ENCODE measurements at regions not wholly inside any gene's neighbourhood (a gene's known extent, or its start where the extent isn't known, plus 50 kb on each side); places are given as distances from the start of the nearest gene placed in this dataset.

DNA sequence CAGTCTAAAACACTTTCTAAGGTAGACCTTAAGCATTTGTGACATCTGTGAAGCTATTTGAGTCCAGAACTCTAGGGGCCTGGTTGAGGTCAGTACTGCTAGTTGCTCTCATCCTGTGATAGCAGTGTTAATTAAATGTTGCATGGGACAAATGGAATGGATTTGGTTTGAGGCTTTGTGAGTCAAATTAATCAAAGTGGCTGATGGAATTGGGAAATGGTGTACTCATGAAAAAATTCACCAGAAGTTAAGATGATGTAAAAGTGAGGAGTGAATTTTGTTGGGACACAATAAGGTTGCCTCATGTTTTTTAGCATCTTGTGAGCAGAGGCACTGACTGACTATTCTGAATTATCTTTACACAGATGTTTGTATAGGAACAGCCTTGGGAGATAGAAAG is 99.2 kb upstream of the ARSJ start:
- H3K27ac ChIP-seq = no peak overlapping the region
- TF ChIP-seq, protein P1, sequence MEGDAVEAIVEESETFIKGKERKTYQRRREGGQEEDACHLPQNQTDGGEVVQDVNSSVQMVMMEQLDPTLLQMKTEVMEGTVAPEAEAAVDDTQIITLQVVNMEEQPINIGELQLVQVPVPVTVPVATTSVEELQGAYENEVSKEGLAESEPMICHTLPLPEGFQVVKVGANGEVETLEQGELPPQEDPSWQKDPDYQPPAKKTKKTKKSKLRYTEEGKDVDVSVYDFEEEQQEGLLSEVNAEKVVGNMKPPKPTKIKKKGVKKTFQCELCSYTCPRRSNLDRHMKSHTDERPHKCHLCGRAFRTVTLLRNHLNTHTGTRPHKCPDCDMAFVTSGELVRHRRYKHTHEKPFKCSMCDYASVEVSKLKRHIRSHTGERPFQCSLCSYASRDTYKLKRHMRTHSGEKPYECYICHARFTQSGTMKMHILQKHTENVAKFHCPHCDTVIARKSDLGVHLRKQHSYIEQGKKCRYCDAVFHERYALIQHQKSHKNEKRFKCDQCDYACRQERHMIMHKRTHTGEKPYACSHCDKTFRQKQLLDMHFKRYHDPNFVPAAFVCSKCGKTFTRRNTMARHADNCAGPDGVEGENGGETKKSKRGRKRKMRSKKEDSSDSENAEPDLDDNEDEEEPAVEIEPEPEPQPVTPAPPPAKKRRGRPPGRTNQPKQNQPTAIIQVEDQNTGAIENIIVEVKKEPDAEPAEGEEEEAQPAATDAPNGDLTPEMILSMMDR (IDR thresholded peaks at IDR 0.05) = no peak
- TF ChIP-seq POLR2A (IDR thresholded peaks at IDR 0.05) = no peak
- no peak overlapping the region for H3K4me3 ChIP-seq
- H3K9me3 ChIP-seq (replicated peaks in 1 of 3) = no peaks in the 10 kb centered on the region
- no peaks in the 10 kb centered on the region for H3K36me3 ChIP-seq (replicated peaks in 1 of 2)
- intact Hi-C loops (cut with DNase I) = loop anchor here in 1 of 2 donors (10.0 kb wide), 2 partner anchors 134 to 684 kb away; no protein-coding TSS in a partner anchor
- H3K4me1 ChIP-seq (replicated peaks in 1 of 2) = no peaks in the 10 kb centered on the region
- H3K27me3 ChIP-seq = no peaks in the 10 kb centered on the region
- no peak for DNase-seq

DNA sequence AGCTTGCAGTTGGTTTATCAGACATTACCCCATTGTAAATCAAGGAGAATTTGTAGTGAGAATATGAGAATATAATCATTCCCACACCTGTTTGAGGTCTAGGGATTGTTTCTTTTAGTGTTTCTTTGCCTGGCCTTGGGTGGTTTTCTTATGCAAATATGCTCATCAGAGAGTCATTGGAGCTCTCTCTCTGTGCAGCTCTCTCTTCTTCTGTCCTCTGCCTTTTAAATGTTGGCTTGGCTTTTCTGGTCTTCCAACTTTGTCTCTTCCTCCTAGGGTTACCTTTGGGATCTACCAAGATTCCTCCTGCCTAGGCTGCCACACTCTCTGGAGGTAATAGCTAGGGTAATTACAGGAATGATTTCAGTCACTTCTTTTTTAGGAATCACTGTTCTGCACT is 102.3 kb upstream of the ARSJ start:
- H3K27ac ChIP-seq = no peak overlapping the region
- intact Hi-C loops (cut with DNase I) = no loop called here
- no peaks in the 10 kb centered on the region for H3K27me3 ChIP-seq
- TF ChIP-seq POLR2A (IDR thresholded peaks at IDR 0.05) = no peak
- TF ChIP-seq, protein P1 (IDR thresholded peaks at IDR 0.05) = no peak
- no peaks in the 10 kb centered on the region for H3K36me3 ChIP-seq (replicated peaks in 1 of 2)
- DNase-seq = no peak
- no peaks in the 10 kb centered on the region for H3K4me1 ChIP-seq (replicated peaks in 1 of 2)
- no peak overlapping the region for H3K4me3 ChIP-seq
- no peaks in the 10 kb centered on the region for H3K9me3 ChIP-seq (replicated peaks in 1 of 3)

DNA sequence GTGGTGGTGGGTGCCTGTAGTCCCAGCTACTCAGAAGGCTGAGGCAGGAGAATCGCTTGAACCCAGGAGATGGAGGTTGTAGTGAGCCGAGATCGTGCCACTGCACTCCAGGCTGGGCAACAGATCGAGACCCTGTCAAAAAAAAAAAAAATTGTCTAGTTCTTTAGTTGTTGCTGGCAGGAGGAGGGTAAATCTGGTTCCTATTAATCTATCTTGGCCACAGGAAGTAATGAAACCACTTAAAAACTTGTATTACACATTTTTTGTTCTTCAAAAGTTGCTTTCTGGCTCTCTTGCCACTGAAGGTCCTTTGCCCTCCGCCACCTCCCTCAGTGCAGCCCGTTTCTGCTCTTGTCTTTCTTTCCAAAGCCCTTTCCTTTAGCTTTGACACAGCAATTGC is 102.9 kb upstream of the ARSJ start:
- Histone ChIP-seq H3K36me3 (replicated peaks in 1 of 2) (no peaks in the 10 kb centered on the region), H3K27ac (no peak overlapping the region), H3K9me3 (replicated peaks in 1 of 3) (no peaks in the 10 kb centered on the region), H3K27me3 (no peaks in the 10 kb centered on the region), H3K4me3 (no peak overlapping the region), H3K4me1 (replicated peaks in 1 of 2) (no peaks in the 10 kb centered on the region)
- no peak for DNase-seq
- 71 to 83% (median 75%) methylated on average over 6 of the region's 6 CpGs for WGBS, 4 donors
- intact Hi-C loops (cut with DNase I) = no loop called here
- TF ChIP-seq, protein P1 (IDR thresholded peaks at IDR 0.05) = no peak
- TF ChIP-seq POLR2A (IDR thresholded peaks at IDR 0.05) = no peak

DNA sequence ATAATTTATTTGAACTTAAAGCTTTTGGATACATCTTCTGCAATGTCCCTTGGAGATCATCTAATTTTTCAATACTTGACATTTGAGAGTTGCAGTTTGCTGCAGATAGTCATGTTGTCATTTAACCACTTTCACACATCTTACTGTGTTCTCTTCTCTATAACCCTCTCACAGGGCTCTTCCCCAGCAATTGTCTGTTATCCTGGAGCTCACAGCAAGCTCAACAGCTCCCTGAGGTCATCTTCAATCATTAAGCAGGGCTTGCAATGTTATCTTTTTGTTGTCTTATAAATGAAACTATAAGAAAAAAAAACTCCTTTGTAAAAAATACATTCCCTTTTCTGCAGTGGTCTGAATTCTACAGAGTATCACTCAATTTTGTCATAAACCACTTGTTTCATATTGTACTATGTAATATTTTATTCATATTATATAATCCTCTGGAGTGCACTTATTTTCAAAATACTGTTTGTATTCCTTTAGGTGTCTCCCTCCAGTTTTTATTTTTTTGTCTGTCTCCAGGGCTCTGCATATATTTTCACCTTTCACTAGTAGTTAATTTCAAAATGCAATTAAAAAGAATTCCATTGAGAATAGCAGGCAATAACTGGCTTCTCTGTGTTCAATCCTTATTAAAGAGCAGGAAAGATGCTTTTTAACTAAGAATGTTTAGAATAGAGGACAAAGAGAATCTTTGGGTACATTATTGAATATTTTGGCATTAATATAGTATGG is 106.3 kb upstream of the ARSJ start:
- no peak for TF ChIP-seq POLR2A (IDR thresholded peaks at IDR 0.05)
- TF ChIP-seq, protein P1 (IDR thresholded peaks at IDR 0.05) = no peak
- Histone ChIP-seq H3K4me1 (replicated peaks in 1 of 2) (no peaks in the 10 kb centered on the region), H3K36me3 (replicated peaks in 1 of 2) (no peaks in the 10 kb centered on the region), H3K4me3 (no peak overlapping the region), H3K27me3 (no peaks in the 10 kb centered on the region), H3K27ac (no peak overlapping the region), H3K9me3 (replicated peaks in 1 of 3) (no peaks in the 10 kb centered on the region)
- no peak for DNase-seq
- intact Hi-C loops (cut with DNase I) = no loop called here

Measured in adrenal gland (tissue), 9 donors.